HFFc6 (cell line): ENCODE measurements at regions not wholly inside any gene's neighbourhood (a gene's known extent, or its start where the extent isn't known, plus 50 kb on each side); places are given as distances from the start of the nearest gene placed in this dataset.
A peak's percentile ranks its signal among the peaks of the same experiment; 100 is the strongest.

ENCODE experiments used
- DNase-seq: peaks from one replicate; pipeline ENCODE4 v3.0.0-alpha.2; 2018
- H3K27ac Mint-ChIP-seq: 2 replicates; pipeline ENCODE4 v1.8.0; 2020; ENCODE audit warnings: mild to moderate bottlenecking, mixed read lengths
- H3K27me3 Mint-ChIP-seq: 2 replicates; pipeline ENCODE4 v1.8.0; 2021; ENCODE audit warnings: mild to moderate bottlenecking, moderate library complexity, mixed read lengths; ENCODE audit not compliant: insufficient read depth
- H3K36me3 Mint-ChIP-seq: 2 replicates; pipeline ENCODE4 v1.8.0; 2021; ENCODE audit warnings: low read depth, mixed read lengths
- H3K4me1 Mint-ChIP-seq: 2 replicates; pipeline ENCODE4 v1.8.0; 2020; ENCODE audit warnings: low read depth, mixed read lengths
- H3K4me3 Mint-ChIP-seq: 2 replicates; pipeline ENCODE4 v1.8.0; 2020; ENCODE audit warnings: mild to moderate bottlenecking, moderate library complexity, mixed read lengths
- H3K9me3 Mint-ChIP-seq: 2 replicates; pipeline ENCODE4 v1.8.0; 2020; ENCODE audit warnings: mild to moderate bottlenecking, mixed read lengths
- CTCF ChIP-seq: fragments of 200-600 bp; sonication (generic); IDR thresholded peaks from 2 replicates; pipeline ENCODE4 v1.5.0; 2021; ENCODE audit warnings: antibody characterized with exemption, mild to moderate bottlenecking

- H3K27me3 Mint-ChIP-seq: no peaks in the 10 kb centered on the region
- H3K36me3 Mint-ChIP-seq: peaks cover 15% of the 10 kb centered on the region
- TF ChIP-seq CTCF: no peak
- peak overlapping the region; percentile 48 for H3K27ac Mint-ChIP-seq
- no peak overlapping the region for H3K4me3 Mint-ChIP-seq
- H3K9me3 Mint-ChIP-seq: peaks cover 4% of the 10 kb centered on the region
- DNase-seq: no peak
- H3K4me1 Mint-ChIP-seq: peaks cover 61% of the 10 kb centered on the region
These were observed 214.0 kb downstream of the KLF5 start for GRCh38 chr13:73272831-73273230.

GRCh38 chr13:73268306-73268705 lies 209.5 kb downstream of the KLF5 start:
- TF ChIP-seq CTCF: no peak
- Mint-ChIP-seq H3K27ac (peak overlapping the region; percentile 3), H3K36me3 (peaks cover 7% of the 10 kb centered on the region), H3K9me3 (no peaks in the 10 kb centered on the region; the same call in 1 of the 2 replicates), H3K4me1 (peaks cover 35% of the 10 kb centered on the region), H3K4me3 (no peak overlapping the region), H3K27me3 (no peaks in the 10 kb centered on the region)
- DNase-seq: peak; percentile 54

- Mint-ChIP-seq H3K27ac (no peak overlapping the region), H3K4me3 (no peak overlapping the region), H3K36me3 (peaks cover 7% of the 10 kb centered on the region), H3K4me1 (peaks cover 19% of the 10 kb centered on the region), H3K27me3 (no peaks in the 10 kb centered on the region), H3K9me3 (no peaks in the 10 kb centered on the region; the same call in 1 of the 2 replicates)
- DNase-seq: no peak
- TF ChIP-seq CTCF: no peak
These were observed 207.9 kb downstream of the KLF5 start for GRCh38 chr13:73266640-73267180.

GRCh38 chr13:73262862-73263627 lies 204.2 kb downstream of the KLF5 start:
- no peaks in the 10 kb centered on the region for H3K9me3 Mint-ChIP-seq
- no peaks in the 10 kb centered on the region for H3K27me3 Mint-ChIP-seq
- H3K4me3 Mint-ChIP-seq: no peak overlapping the region
- no peak for TF ChIP-seq CTCF
- DNase-seq: no peak
- peaks cover 24% of the 10 kb centered on the region for H3K4me1 Mint-ChIP-seq
- no peak overlapping the region for H3K27ac Mint-ChIP-seq
- no peaks in the 10 kb centered on the region for H3K36me3 Mint-ChIP-seq

- DNase-seq: no peak
- H3K4me3 Mint-ChIP-seq: no peak overlapping the region
These were observed 203.0 kb downstream of the KLF5 start for GRCh38 chr13:73261739-73262216.

More at GRCh38 chr13:73261739-73262216, 203.0 kb downstream of the KLF5 start:
- Mint-ChIP-seq H3K4me1 (peaks cover 23% of the 10 kb centered on the region), H3K27me3 (no peaks in the 10 kb centered on the region), H3K27ac (no peak overlapping the region), H3K9me3 (no peaks in the 10 kb centered on the region), H3K36me3 (no peaks in the 10 kb centered on the region)
- TF ChIP-seq CTCF: no peak
